ENCODE measurements at regions not wholly inside any gene's neighbourhood (a gene's known extent, or its start where the extent isn't known, plus 50 kb on each side); places are given as distances from the start of the nearest gene placed in this dataset.
"Not testable (repeated sequence)": the region's sequence is repeated elsewhere in the genome, so short reads cannot be mapped to it uniquely, and the experiment has no call there.

- Histone ChIP-seq H3K27ac (ENCODE audit: low read length) (no peak overlapping the region), H3K27me3 (ENCODE audit: insufficient read depth, low read length, poor library complexity) (no peaks in the 10 kb centered on the region), H3K9ac (ENCODE audit: low read depth, low read length) (no peak overlapping the region), H2AFZ (ENCODE audit: low read depth, low read length) (no peak overlapping the region), H3K9me3 (ENCODE audit: insufficient read depth, low read length, severe bottlenecking) (no peaks in the 10 kb centered on the region), H3K4me2 (ENCODE audit: insufficient read depth, low read length) (no peak overlapping the region), H3K79me2 (ENCODE audit: insufficient read depth, low read length) (no peaks in the 10 kb centered on the region), H3K4me1 (ENCODE audit: insufficient read depth, low read length) (no peaks in the 10 kb centered on the region), H3K36me3 (ENCODE audit: insufficient read depth, low read length) (no peaks in the 10 kb centered on the region), H4K20me1 (ENCODE audit: insufficient read depth, low read length) (no peaks in the 10 kb centered on the region), H3K4me3 (ENCODE audit: low read depth in 1 of 2, low read length in 2 of 2) (no peak overlapping the region)
- DNase-seq (no peak), ATAC-seq (ENCODE audit: insufficient read depth, low read depth) (no peak)
- TF ChIP-seq EZH2 (IDR thresholded peaks at IDR 0.05; ENCODE audit: borderline replicate concordance, low read depth, low read length, severe bottlenecking) (no peak), CTCF (IDR thresholded peaks at IDR 0.05; ENCODE audit: borderline replicate concordance, extremely low read depth, low read length, poor library complexity, severe bottlenecking) (no peak)
These were observed 79.5 kb upstream of the TCF21 start for GRCh38 chr6:133809406-133809805.

GRCh38 chr6:133811557-133811956, 77.4 kb upstream of the TCF21 start:
- Histone ChIP-seq H3K27me3 (ENCODE audit: insufficient read depth, low read length, poor library complexity) (no peaks in the 10 kb centered on the region), H3K9me3 (ENCODE audit: insufficient read depth, low read length, severe bottlenecking) (no peaks in the 10 kb centered on the region), H3K4me3 (ENCODE audit: low read depth in 1 of 2, low read length in 2 of 2) (no peak overlapping the region), H3K27ac (ENCODE audit: low read length) (no peak overlapping the region), H3K79me2 (ENCODE audit: insufficient read depth, low read length) (no peaks in the 10 kb centered on the region), H3K9ac (ENCODE audit: low read depth, low read length) (no peak overlapping the region), H2AFZ (ENCODE audit: low read depth, low read length) (no peak overlapping the region), H3K4me1 (ENCODE audit: insufficient read depth, low read length) (no peaks in the 10 kb centered on the region), H3K4me2 (ENCODE audit: insufficient read depth, low read length) (no peak overlapping the region), H3K36me3 (ENCODE audit: insufficient read depth, low read length) (no peaks in the 10 kb centered on the region), H4K20me1 (ENCODE audit: insufficient read depth, low read length) (no peaks in the 10 kb centered on the region)
- TF ChIP-seq CTCF (IDR thresholded peaks at IDR 0.05; ENCODE audit: borderline replicate concordance, extremely low read depth, low read length, poor library complexity, severe bottlenecking) = no peak
- TF ChIP-seq EZH2 (IDR thresholded peaks at IDR 0.05; ENCODE audit: borderline replicate concordance, low read depth, low read length, severe bottlenecking) = no peak
- DNase-seq (no peak), ATAC-seq (ENCODE audit: insufficient read depth, low read depth) (no peak)

- H3K4me1 ChIP-seq (ENCODE audit: insufficient read depth, low read length); H3K27ac ChIP-seq (ENCODE audit: low read length); H3K4me2 ChIP-seq (ENCODE audit: insufficient read depth, low read length); H2AFZ ChIP-seq (ENCODE audit: low read depth, low read length); H3K36me3 ChIP-seq (ENCODE audit: insufficient read depth, low read length); H3K9ac ChIP-seq (ENCODE audit: low read depth, low read length); H3K4me3 ChIP-seq (ENCODE audit: low read depth in 1 of 2, low read length in 2 of 2); H3K9me3 ChIP-seq (ENCODE audit: insufficient read depth, low read length, severe bottlenecking); H4K20me1 ChIP-seq (ENCODE audit: insufficient read depth, low read length); DNase-seq; ATAC-seq (ENCODE audit: insufficient read depth, low read depth); H3K27me3 ChIP-seq (ENCODE audit: insufficient read depth, low read length, poor library complexity); H3K79me2 ChIP-seq (ENCODE audit: insufficient read depth, low read length): not testable (repeated sequence)
These were observed 76.5 kb upstream of the TCF21 start for GRCh38 chr6:133812446-133812845.

GRCh38 chr6:133814238-133814637, 74.7 kb upstream of the TCF21 start:
- no peak overlapping the region for H3K9ac ChIP-seq (ENCODE audit: low read depth, low read length)

More at GRCh38 chr6:133814238-133814637, 74.7 kb upstream of the TCF21 start:
- Histone ChIP-seq H3K79me2 (ENCODE audit: insufficient read depth, low read length) (no peaks in the 10 kb centered on the region), H3K36me3 (ENCODE audit: insufficient read depth, low read length) (no peaks in the 10 kb centered on the region), H4K20me1 (ENCODE audit: insufficient read depth, low read length) (no peaks in the 10 kb centered on the region), H3K9me3 (ENCODE audit: insufficient read depth, low read length, severe bottlenecking) (no peaks in the 10 kb centered on the region), H2AFZ (ENCODE audit: low read depth, low read length) (no peak overlapping the region), H3K4me3 (ENCODE audit: low read depth in 1 of 2, low read length in 2 of 2) (no peak overlapping the region), H3K4me1 (ENCODE audit: insufficient read depth, low read length) (no peaks in the 10 kb centered on the region), H3K4me2 (ENCODE audit: insufficient read depth, low read length) (no peak overlapping the region), H3K27me3 (ENCODE audit: insufficient read depth, low read length, poor library complexity) (peaks cover 2% of the 10 kb centered on the region), H3K27ac (ENCODE audit: low read length) (no peak overlapping the region)
- ATAC-seq (ENCODE audit: insufficient read depth, low read depth) (no peak), DNase-seq (no peak)
- TF ChIP-seq CTCF (IDR thresholded peaks at IDR 0.05; ENCODE audit: borderline replicate concordance, extremely low read depth, low read length, poor library complexity, severe bottlenecking) (no peak), EZH2 (IDR thresholded peaks at IDR 0.05; ENCODE audit: borderline replicate concordance, low read depth, low read length, severe bottlenecking) (no peak)

Measured in DND-41 (cell line).